ENCODE measurements at regions not wholly inside any gene's neighbourhood (a gene's known extent, or its start where the extent isn't known, plus 50 kb on each side); places are given as distances from the start of the nearest gene placed in this dataset.
"Not testable (repeated sequence)": the region's sequence is repeated elsewhere in the genome, so short reads cannot be mapped to it uniquely, and the experiment has no call there.

- H3K4me3 Mint-ChIP-seq = no peak overlapping the region
- ATAC-seq (no peak), DNase-seq (no peak)
- peak overlapping the region in 1 of 9 donors; percentile 66 for H3K27ac Mint-ChIP-seq
- Histone ChIP-seq H3K27me3 (ENCODE audit: control insufficient read depth in 2 of 2, insufficient read depth in 2 of 2, low read length in 2 of 2) (peaks cover 0 to 3% of the 10 kb centered on the region in 2 donors), H3K4me3 (ENCODE audit: low read length) (no peak overlapping the region), H3K36me3 (ENCODE audit: control insufficient read depth in 2 of 3, insufficient read depth in 3 of 3, low read length in 3 of 3) (no peaks in the 10 kb centered on the region), H3K27ac (ENCODE audit: low read depth, low read length) (no peak overlapping the region), H3K9me3 (ENCODE audit: control insufficient read depth in 2 of 3, low read length in 3 of 3) (no peaks in the 10 kb centered on the region), H3K4me1 (ENCODE audit: control insufficient read depth in 2 of 2, insufficient read depth in 2 of 2, low read length in 2 of 2) (no peaks in the 10 kb centered on the region)
- ChIA-PET CTCF (no interaction called here), POLR2A (no interaction called here)
- intact Hi-C loops (cut with micrococcal nuclease) = no loop called here
- H3K9me3 Mint-ChIP-seq = no peaks in the 10 kb centered on the region
- H3K36me3 Mint-ChIP-seq = no peaks in the 10 kb centered on the region
- H3K4me1 Mint-ChIP-seq = no peaks in the 10 kb centered on the region
- peaks cover 21 to 51% (median 28%) of the 10 kb centered on the region in 5 donors for H3K27me3 Mint-ChIP-seq
Observed at GRCh38 chr15:62362144-62362543, 197.1 kb upstream of the C2CD4B start.

- Histone ChIP-seq H3K9me3 (ENCODE audit: control insufficient read depth in 2 of 3, low read length in 3 of 3) (no peaks in the 10 kb centered on the region), H3K36me3 (ENCODE audit: control insufficient read depth in 2 of 3, insufficient read depth in 3 of 3, low read length in 3 of 3) (no peaks in the 10 kb centered on the region), H3K4me1 (ENCODE audit: control insufficient read depth in 2 of 2, insufficient read depth in 2 of 2, low read length in 2 of 2) (no peaks in the 10 kb centered on the region), H3K27me3 (ENCODE audit: control insufficient read depth in 2 of 2, insufficient read depth in 2 of 2, low read length in 2 of 2) (peaks cover 0 to 3% of the 10 kb centered on the region in 2 donors), H3K27ac (ENCODE audit: low read depth, low read length) (no peak overlapping the region), H3K4me3 (ENCODE audit: low read length) (no peak overlapping the region)
- Mint-ChIP-seq H3K4me1 (no peaks in the 10 kb centered on the region), H3K27me3 (peaks cover 21 to 50% (median 28%) of the 10 kb centered on the region in 5 donors), H3K4me3 (no peak overlapping the region), H3K36me3 (no peaks in the 10 kb centered on the region), H3K27ac (no peak overlapping the region), H3K9me3 (no peaks in the 10 kb centered on the region)
- no peak for ATAC-seq
- ChIA-PET POLR2A (interaction anchor here (0.7 kb wide), 1 partner anchor 162 kb away, joined by 3 read pairs; no protein-coding TSS in a partner anchor), CTCF (no interaction called here)
- intact Hi-C loops (cut with micrococcal nuclease) = no loop called here
- DNase-seq = no peak
Observed at GRCh38 chr15:62362608-62363007, 197.5 kb upstream of the C2CD4B start.

- no peak overlapping the region for H3K4me3 ChIP-seq (ENCODE audit: low read length)
- H3K27ac Mint-ChIP-seq = no peak overlapping the region
- no peaks in the 10 kb centered on the region for H3K4me1 Mint-ChIP-seq
- H3K36me3 ChIP-seq (ENCODE audit: control insufficient read depth in 2 of 3, insufficient read depth in 3 of 3, low read length in 3 of 3) = no peaks in the 10 kb centered on the region
- intact Hi-C loops (cut with micrococcal nuclease) = no loop called here
- H3K4me1 ChIP-seq (ENCODE audit: control insufficient read depth in 2 of 2, insufficient read depth in 2 of 2, low read length in 2 of 2) = no peaks in the 10 kb centered on the region
- DNase-seq (no peak), ATAC-seq (no peak)
- POLR2A ChIA-PET = no interaction called here
- H3K27me3 Mint-ChIP-seq = peaks cover 21 to 42% (median 28%) of the 10 kb centered on the region in 5 donors
- H3K27me3 ChIP-seq (ENCODE audit: control insufficient read depth in 2 of 2, insufficient read depth in 2 of 2, low read length in 2 of 2) = peaks cover 0 to 3% of the 10 kb centered on the region in 2 donors
- H3K27ac ChIP-seq (ENCODE audit: low read depth, low read length) = no peak overlapping the region
- H3K36me3 Mint-ChIP-seq = no peaks in the 10 kb centered on the region
- H3K4me3 Mint-ChIP-seq = no peak overlapping the region
- H3K9me3 ChIP-seq (ENCODE audit: control insufficient read depth in 2 of 3, low read length in 3 of 3) = no peaks in the 10 kb centered on the region
- CTCF ChIA-PET = no interaction called here
- H3K9me3 Mint-ChIP-seq = no peaks in the 10 kb centered on the region
Observed at GRCh38 chr15:62363913-62364312, 198.8 kb upstream of the C2CD4B start.

DNA sequence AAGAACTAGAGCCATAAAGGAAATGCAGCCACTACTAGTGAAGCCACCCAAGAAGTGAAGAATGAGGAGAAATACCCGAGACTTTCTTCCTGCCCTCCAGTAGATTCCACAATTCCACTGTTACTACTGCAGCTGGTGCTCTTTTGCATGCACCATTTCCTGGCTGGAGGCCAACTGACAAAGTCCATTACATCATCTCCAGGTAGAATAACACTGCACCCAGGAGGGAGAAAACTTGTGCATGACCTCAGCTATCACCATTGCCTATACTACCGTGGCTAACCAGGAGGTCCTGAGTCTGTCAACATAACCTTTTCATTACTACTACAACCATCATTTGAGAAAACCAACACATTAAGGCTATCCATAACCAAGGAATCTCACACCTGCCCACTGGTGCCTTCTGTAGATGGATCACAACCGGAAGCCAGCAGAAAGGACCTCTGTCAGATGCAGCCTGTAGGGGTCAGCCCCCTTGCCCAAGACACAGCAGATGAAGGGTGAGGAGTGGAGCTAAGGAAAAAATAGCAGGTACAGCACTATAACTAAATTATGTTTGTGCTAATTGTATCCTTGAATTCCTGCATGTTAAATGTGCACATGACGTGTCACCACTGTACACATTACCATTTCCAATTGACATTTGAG is 200.8 kb upstream of the C2CD4B start:
- POLR2A ChIA-PET = no interaction called here

DNA sequence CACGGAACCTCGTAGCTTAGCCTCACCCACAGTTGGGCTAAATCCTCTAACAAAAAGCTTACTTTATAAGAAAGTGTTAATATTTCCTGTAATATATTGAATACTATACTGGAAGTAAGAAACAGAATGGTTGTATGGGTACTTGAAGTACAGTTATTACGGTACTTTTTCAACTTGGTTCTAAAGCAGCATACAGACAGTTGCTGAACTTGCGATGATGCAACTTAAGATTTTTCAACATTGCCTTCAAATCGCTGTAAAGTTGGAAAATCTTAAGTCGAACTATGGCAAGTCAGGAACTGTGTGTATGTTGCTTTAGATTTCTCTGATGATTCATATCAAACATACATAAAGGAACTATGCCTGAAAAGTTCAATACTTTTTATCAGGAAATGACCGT is 204.4 kb upstream of the C2CD4B start:
- H3K27me3 Mint-ChIP-seq = peaks cover 4 to 39% (median 22%) of the 10 kb centered on the region in 5 donors
- no peak overlapping the region for H3K27ac ChIP-seq (ENCODE audit: low read depth, low read length)
- CTCF ChIA-PET = no interaction called here
- no peak overlapping the region for H3K27ac Mint-ChIP-seq
- no peaks in the 10 kb centered on the region for H3K36me3 Mint-ChIP-seq
- H3K4me3 Mint-ChIP-seq = no peak overlapping the region
- no peaks in the 10 kb centered on the region for H3K9me3 Mint-ChIP-seq
- intact Hi-C loops (cut with micrococcal nuclease) = no loop called here
- H3K4me3 ChIP-seq (ENCODE audit: low read length) = no peak overlapping the region
- H3K36me3 ChIP-seq (ENCODE audit: control insufficient read depth in 2 of 3, insufficient read depth in 3 of 3, low read length in 3 of 3) = no peaks in the 10 kb centered on the region
- no peaks in the 10 kb centered on the region for H3K4me1 Mint-ChIP-seq
- H3K4me1 ChIP-seq (ENCODE audit: control insufficient read depth in 2 of 2, insufficient read depth in 2 of 2, low read length in 2 of 2) = no peaks in the 10 kb centered on the region
- H3K27me3 ChIP-seq (ENCODE audit: control insufficient read depth in 2 of 2, insufficient read depth in 2 of 2, low read length in 2 of 2) = peaks cover 0 to 3% of the 10 kb centered on the region in 2 donors
- no peaks in the 10 kb centered on the region for H3K9me3 ChIP-seq (ENCODE audit: control insufficient read depth in 2 of 3, low read length in 3 of 3)
- POLR2A ChIA-PET = no interaction called here
- ATAC-seq (no peak), DNase-seq (no peak)

More for the DNA sequence above, 200.8 kb upstream of the C2CD4B start:
- CTCF ChIA-PET = no interaction called here
- no peaks in the 10 kb centered on the region for H3K36me3 Mint-ChIP-seq
- H3K9me3 ChIP-seq (ENCODE audit: control insufficient read depth in 2 of 3, low read length in 3 of 3) = no peaks in the 10 kb centered on the region
- H3K27ac Mint-ChIP-seq = no peak overlapping the region
- peaks cover 11 to 36% (median 15%) of the 10 kb centered on the region in 5 donors for H3K27me3 Mint-ChIP-seq
- no peak overlapping the region for H3K4me3 Mint-ChIP-seq
- no peak overlapping the region for H3K4me3 ChIP-seq (ENCODE audit: low read length)
- no peaks in the 10 kb centered on the region for H3K4me1 ChIP-seq (ENCODE audit: control insufficient read depth in 2 of 2, insufficient read depth in 2 of 2, low read length in 2 of 2)
- ATAC-seq (no peak), DNase-seq (no peak)
- no peaks in the 10 kb centered on the region for H3K36me3 ChIP-seq (ENCODE audit: control insufficient read depth in 2 of 3, insufficient read depth in 3 of 3, low read length in 3 of 3)
- no peaks in the 10 kb centered on the region for H3K9me3 Mint-ChIP-seq
- peaks cover 0 to 3% of the 10 kb centered on the region in 2 donors for H3K27me3 ChIP-seq (ENCODE audit: control insufficient read depth in 2 of 2, insufficient read depth in 2 of 2, low read length in 2 of 2)
- intact Hi-C loops (cut with micrococcal nuclease) = no loop called here
- H3K4me1 Mint-ChIP-seq = no peaks in the 10 kb centered on the region
- no peak overlapping the region for H3K27ac ChIP-seq (ENCODE audit: low read depth, low read length)

DNA sequence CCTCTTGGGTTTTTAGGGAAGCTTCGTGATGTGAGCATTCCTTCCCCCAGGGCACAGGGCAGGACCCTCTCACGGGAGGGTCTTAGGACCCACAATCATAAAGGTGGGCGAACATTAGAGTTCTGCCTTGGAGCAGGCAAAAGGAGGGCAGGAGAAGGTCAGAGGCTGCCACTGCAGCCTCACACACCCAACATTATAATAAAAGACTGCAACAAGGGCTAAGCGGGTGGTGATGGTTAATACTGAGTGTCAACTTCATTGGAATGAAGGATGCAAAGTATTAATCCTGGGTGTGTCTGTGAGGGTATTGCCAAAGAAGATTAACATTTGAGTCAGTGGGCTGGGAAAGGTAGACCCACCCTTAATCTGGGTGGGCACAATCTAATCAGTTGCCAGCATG is 206.6 kb upstream of the C2CD4B start:
- H3K9me3 Mint-ChIP-seq; H3K36me3 Mint-ChIP-seq; H3K4me1 Mint-ChIP-seq; H3K27me3 ChIP-seq (ENCODE audit: control insufficient read depth in 2 of 2, insufficient read depth in 2 of 2, low read length in 2 of 2); H3K36me3 ChIP-seq (ENCODE audit: control insufficient read depth in 2 of 3, insufficient read depth in 3 of 3, low read length in 3 of 3); H3K4me3 Mint-ChIP-seq; H3K4me1 ChIP-seq (ENCODE audit: control insufficient read depth in 2 of 2, insufficient read depth in 2 of 2, low read length in 2 of 2); POLR2A ChIA-PET; H3K9me3 ChIP-seq (ENCODE audit: control insufficient read depth in 2 of 3, low read length in 3 of 3); DNase-seq; ATAC-seq; CTCF ChIA-PET; H3K4me3 ChIP-seq (ENCODE audit: low read length); H3K27ac Mint-ChIP-seq; intact Hi-C loops (cut with micrococcal nuclease); H3K27ac ChIP-seq (ENCODE audit: low read depth, low read length): not testable (repeated sequence)
- peaks cover under 1 to 34% (median 26%) of the 10 kb centered on the region in 5 donors for H3K27me3 Mint-ChIP-seq

DNA sequence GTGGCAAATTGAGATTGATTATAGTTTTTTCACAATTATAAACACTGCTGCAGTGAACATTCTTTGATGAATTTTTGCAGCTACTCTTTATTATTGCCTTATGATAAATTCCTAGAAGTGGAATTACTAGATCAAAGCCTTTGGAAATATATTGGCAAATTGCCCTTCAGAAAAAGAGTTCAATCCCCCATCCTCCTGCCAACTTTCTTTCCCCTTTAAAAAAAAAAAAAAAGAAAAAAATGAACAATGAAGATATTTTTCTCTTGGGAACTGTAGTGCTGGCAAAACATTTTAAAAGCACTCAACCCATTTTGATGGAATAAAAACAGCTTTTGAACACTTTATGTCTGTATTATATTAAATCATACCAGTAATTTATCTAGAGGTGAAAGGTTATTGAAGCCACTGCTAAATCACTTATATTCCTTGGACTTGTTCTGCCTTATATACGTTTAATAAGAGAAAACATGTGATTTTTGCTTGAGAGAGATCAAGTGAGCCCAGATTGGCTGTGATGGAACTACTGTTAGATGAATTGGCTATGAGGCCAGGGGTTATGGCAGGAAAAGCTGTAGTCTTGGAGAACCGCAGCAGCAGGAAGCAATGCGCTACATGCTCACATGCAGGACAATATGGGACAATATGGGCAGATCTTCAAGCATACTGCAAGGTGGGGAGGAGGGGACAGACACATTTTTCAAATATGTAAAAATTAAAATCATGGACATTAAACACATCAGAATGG is 212.8 kb upstream of the C2CD4B start:
- H3K4me3 ChIP-seq (ENCODE audit: low read length) = no peak overlapping the region
- H3K27ac ChIP-seq (ENCODE audit: low read depth, low read length) = no peak overlapping the region
- ChIA-PET POLR2A (no interaction called here), CTCF (no interaction called here)
- H3K9me3 Mint-ChIP-seq = peaks cover 0 to under 1% (median 0%) of the 10 kb centered on the region in 11 donors
- ATAC-seq (no peak), DNase-seq (no peak)
- intact Hi-C loops (cut with micrococcal nuclease) = no loop called here
- H3K4me1 Mint-ChIP-seq = no peaks in the 10 kb centered on the region
- H3K27me3 Mint-ChIP-seq = peaks cover 15 to 35% (median 23%) of the 10 kb centered on the region in 5 donors
- H3K36me3 ChIP-seq (ENCODE audit: control insufficient read depth in 2 of 3, insufficient read depth in 3 of 3, low read length in 3 of 3) = no peaks in the 10 kb centered on the region
- H3K9me3 ChIP-seq (ENCODE audit: control insufficient read depth in 2 of 3, low read length in 3 of 3) = no peaks in the 10 kb centered on the region
- H3K4me1 ChIP-seq (ENCODE audit: control insufficient read depth in 2 of 2, insufficient read depth in 2 of 2, low read length in 2 of 2) = no peaks in the 10 kb centered on the region
- H3K27ac Mint-ChIP-seq = no peak overlapping the region
- H3K4me3 Mint-ChIP-seq = no peak overlapping the region
- H3K27me3 ChIP-seq (ENCODE audit: control insufficient read depth in 2 of 2, insufficient read depth in 2 of 2, low read length in 2 of 2) = peaks cover 0 to 5% of the 10 kb centered on the region in 2 donors
- H3K36me3 Mint-ChIP-seq = no peaks in the 10 kb centered on the region

All from naive thymus-derived CD4-positive, alpha-beta T cell (primary cell).